ENCODE measurements at regions not wholly inside any gene's neighbourhood (a gene's known extent, or its start where the extent isn't known, plus 50 kb on each side); places are given as distances from the start of the nearest gene placed in this dataset.

GRCh38 chr11:24171869-24172268, 325.0 kb upstream of the LUZP2 start:
- TF ChIP-seq, protein P1, sequence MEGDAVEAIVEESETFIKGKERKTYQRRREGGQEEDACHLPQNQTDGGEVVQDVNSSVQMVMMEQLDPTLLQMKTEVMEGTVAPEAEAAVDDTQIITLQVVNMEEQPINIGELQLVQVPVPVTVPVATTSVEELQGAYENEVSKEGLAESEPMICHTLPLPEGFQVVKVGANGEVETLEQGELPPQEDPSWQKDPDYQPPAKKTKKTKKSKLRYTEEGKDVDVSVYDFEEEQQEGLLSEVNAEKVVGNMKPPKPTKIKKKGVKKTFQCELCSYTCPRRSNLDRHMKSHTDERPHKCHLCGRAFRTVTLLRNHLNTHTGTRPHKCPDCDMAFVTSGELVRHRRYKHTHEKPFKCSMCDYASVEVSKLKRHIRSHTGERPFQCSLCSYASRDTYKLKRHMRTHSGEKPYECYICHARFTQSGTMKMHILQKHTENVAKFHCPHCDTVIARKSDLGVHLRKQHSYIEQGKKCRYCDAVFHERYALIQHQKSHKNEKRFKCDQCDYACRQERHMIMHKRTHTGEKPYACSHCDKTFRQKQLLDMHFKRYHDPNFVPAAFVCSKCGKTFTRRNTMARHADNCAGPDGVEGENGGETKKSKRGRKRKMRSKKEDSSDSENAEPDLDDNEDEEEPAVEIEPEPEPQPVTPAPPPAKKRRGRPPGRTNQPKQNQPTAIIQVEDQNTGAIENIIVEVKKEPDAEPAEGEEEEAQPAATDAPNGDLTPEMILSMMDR (IDR thresholded peaks at IDR 0.05; ENCODE audit: insufficient read depth, low read depth, low read length) = no peak
- no peak for TF ChIP-seq EZH2 (IDR thresholded peaks at IDR 0.05; ENCODE audit: insufficient read depth, low read length)
